HUES64 (cell line): ENCODE measurements at regions not wholly inside any gene's neighbourhood (a gene's known extent, or its start where the extent isn't known, plus 50 kb on each side); places are given as distances from the start of the nearest gene placed in this dataset.
"Not testable (repeated sequence)": the region's sequence is repeated elsewhere in the genome, so short reads cannot be mapped to it uniquely, and the experiment has no call there.

ENCODE experiments used
- H3K27ac ChIP-seq: 2 replicates; pipeline ENCODE4 v1.7.0; 2013; ENCODE audit warnings: low read depth, low read length, inconsistent platforms
- H3K27me3 ChIP-seq: 2 replicates; pipeline ENCODE4 v1.6.1; 2013; ENCODE audit warnings: mild to moderate bottlenecking, low read length; ENCODE audit not compliant: insufficient read depth
- H3K36me3 ChIP-seq: 2 replicates; pipeline ENCODE4 v1.6.1; 2013; ENCODE audit warnings: mild to moderate bottlenecking, low read length; ENCODE audit not compliant: insufficient read depth
- H3K4me1 ChIP-seq: 2 replicates; pipeline ENCODE4 v1.6.1; 2013; ENCODE audit warnings: mild to moderate bottlenecking, low read length, moderate library complexity; ENCODE audit not compliant: insufficient read depth
- H3K4me3 ChIP-seq: 2 replicates; pipeline ENCODE4 v1.5.1; 2013; ENCODE audit warnings: mild to moderate bottlenecking, low read length, moderate library complexity
- H3K9ac ChIP-seq: 2 replicates; pipeline ENCODE4 v1.6.1; 2013; ENCODE audit warnings: mild to moderate bottlenecking, low read depth, low read length
- H3K9me3 ChIP-seq: 2 replicates; pipeline ENCODE4 v1.6.1; 2013; ENCODE audit warnings: low read depth, low read length; ENCODE audit not compliant: insufficient read depth
- WGBS: fragments of 150-250, 120-280 bp; methylation state at CpG from one replicate; pipeline ENCODE4 v1.1.7; 2013; ENCODE audit warnings: missing lambda C conversion rate; 5-methylcytosine and 5-hydroxymethylcytosine counted together

DNA sequence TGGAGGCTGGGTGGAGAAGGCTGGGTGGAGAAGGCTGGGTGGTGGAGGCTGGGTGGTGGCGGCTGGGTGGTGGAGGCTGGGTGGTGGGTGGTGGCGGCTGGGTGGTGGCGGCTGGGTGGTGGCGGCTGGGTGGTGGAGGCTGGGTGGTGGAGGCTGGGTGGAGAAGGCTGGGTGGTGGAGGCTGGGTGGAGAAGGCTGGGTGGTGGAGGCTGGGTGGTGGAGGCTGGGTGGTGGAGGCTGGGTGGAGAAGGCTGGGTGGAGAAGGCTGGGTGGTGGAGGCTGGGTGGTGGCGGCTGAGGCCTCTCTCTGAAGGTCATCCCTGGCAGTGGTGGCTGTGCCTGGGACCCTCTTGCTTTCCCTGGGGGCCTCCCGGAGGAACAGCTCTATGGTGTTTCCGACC lies 91.5 kb upstream of the COL5A1 start:
- not testable (repeated sequence) for H3K27ac ChIP-seq, H3K4me1 ChIP-seq

DNA sequence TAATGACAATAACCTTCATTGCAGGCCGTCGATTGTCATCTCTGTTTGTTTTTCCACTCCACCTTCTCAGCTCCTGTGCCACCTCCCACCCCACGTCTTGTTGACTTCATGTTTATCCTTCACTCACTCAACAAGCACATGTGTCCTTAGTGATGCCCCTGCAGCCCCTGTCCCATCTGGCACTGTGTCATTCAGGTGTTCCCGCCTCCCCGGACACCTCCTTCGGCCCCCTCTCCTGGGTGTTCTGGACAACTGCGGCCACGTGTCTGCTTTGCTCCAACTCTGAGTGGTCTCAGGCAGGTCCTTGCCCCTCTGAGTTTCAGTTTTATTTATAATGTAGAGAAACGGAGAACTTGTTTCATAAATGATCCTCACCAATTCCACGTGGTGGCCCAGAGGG lies 91.0 kb upstream of the COL5A1 start:
- no peak overlapping the region for H3K4me3 ChIP-seq
- H3K9ac ChIP-seq: no peak overlapping the region
- no peak overlapping the region for H3K27ac ChIP-seq
- whole genome bisulfite sequencing: 89% methylated on average over 10 of the region's 10 CpGs
- H3K27me3 ChIP-seq: no peaks in the 10 kb centered on the region
- H3K36me3 ChIP-seq: no peaks in the 10 kb centered on the region
- H3K9me3 ChIP-seq: no peaks in the 10 kb centered on the region
- 0 out of 2 replicates have a peak, but pooled peaks cover 5% of the 10 kb centered on the region for H3K4me1 ChIP-seq

More for the DNA sequence above, 91.5 kb upstream of the COL5A1 start:
- H3K27me3 ChIP-seq, H3K36me3 ChIP-seq, H3K4me3 ChIP-seq, H3K9me3 ChIP-seq, H3K9ac ChIP-seq: not testable (repeated sequence)
- WGBS: 87% methylated on average over 3 of the region's 7 CpGs

DNA sequence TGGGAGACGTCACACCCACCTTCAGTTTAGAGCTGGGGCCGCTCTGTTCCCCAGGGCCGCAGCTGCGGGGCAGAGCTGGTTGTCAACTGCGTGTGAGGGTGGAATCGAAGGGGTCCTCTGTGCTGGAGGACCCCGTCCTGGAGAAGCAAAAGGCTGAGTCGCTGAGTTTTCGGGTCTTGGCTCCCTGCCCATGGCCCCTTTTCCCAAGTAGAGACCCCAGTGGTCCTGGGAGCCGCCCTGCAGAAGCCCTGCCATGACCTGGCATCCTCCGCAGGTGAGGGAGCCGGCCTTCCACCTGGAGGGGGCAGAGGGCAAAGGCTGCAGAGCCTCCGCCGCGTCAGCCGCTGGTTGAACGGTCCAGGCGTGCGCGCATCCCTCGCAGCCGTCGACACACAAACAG lies 90.4 kb upstream of the COL5A1 start:
- H3K4me3 ChIP-seq: no peak overlapping the region
- 96% methylated on average over 23 of the region's 23 CpGs for whole genome bisulfite sequencing
- H3K4me1 ChIP-seq: 0 out of 2 replicates have a peak, but pooled peaks cover 4% of the 10 kb centered on the region
- H3K36me3 ChIP-seq: no peaks in the 10 kb centered on the region
- no peaks in the 10 kb centered on the region for H3K27me3 ChIP-seq
- H3K9me3 ChIP-seq: no peaks in the 10 kb centered on the region
- H3K9ac ChIP-seq: no peak overlapping the region
- H3K27ac ChIP-seq: no peak overlapping the region

- H3K27ac ChIP-seq: no peak overlapping the region
- no peaks in the 10 kb centered on the region for H3K9me3 ChIP-seq
- H3K36me3 ChIP-seq: no peaks in the 10 kb centered on the region
- no peaks in the 10 kb centered on the region for H3K4me1 ChIP-seq
- H3K4me3 ChIP-seq: no peak overlapping the region
- WGBS: 76% methylated on average over 24 of the region's 24 CpGs
- no peak overlapping the region for H3K9ac ChIP-seq
- H3K27me3 ChIP-seq: no peaks in the 10 kb centered on the region
These were observed 89.8 kb upstream of the COL5A1 start for GRCh38 chr9:134551644-134552348.

DNA sequence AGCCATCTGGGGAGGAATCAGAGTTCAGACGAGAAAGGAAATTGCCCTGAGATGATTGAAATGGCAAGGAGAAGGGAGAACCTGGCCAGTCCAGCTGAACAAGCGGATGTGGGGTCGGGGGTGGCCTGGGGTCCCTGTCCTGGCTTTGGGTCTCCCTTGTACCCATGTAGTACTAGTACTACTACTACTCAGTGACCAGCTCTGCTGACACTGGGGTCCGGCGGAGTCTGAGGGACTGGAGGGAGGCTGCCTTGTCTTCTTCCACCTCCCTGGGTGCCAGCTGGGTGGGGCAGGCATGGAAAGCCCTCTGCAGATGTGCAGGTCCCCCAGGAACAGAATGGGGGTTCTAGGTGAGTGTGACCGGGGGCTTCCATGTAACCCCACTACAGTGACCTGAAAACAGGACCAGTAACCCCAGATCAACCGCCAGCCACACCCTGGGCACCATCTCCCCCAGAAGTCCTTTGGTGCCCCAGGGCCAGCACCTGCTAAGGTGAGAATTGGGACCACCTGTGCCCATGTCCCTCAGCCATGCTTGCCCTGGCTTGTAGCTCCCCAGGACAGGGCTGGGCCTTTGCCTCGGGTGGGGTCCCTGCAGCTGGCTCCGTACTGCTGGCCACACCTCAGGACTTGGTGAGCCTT lies 89.1 kb upstream of the COL5A1 start:
- no peaks in the 10 kb centered on the region for H3K9me3 ChIP-seq
- no peaks in the 10 kb centered on the region for H3K36me3 ChIP-seq
- no peak overlapping the region for H3K27ac ChIP-seq
- H3K9ac ChIP-seq: no peak overlapping the region
- H3K4me1 ChIP-seq: no peaks in the 10 kb centered on the region
- 76% methylated on average over 9 of the region's 9 CpGs for WGBS
- no peaks in the 10 kb centered on the region for H3K27me3 ChIP-seq
- H3K4me3 ChIP-seq: no peak overlapping the region

- no peak overlapping the region for H3K9ac ChIP-seq
- H3K4me1 ChIP-seq: no peaks in the 10 kb centered on the region
- no peaks in the 10 kb centered on the region for H3K36me3 ChIP-seq
- no peak overlapping the region for H3K27ac ChIP-seq
- H3K27me3 ChIP-seq: no peaks in the 10 kb centered on the region
- H3K9me3 ChIP-seq: no peaks in the 10 kb centered on the region
- H3K4me3 ChIP-seq: no peak overlapping the region
- WGBS: 75% methylated on average over 26 of the region's 26 CpGs
These were observed 88.3 kb upstream of the COL5A1 start for GRCh38 chr9:134553061-134553891.

DNA sequence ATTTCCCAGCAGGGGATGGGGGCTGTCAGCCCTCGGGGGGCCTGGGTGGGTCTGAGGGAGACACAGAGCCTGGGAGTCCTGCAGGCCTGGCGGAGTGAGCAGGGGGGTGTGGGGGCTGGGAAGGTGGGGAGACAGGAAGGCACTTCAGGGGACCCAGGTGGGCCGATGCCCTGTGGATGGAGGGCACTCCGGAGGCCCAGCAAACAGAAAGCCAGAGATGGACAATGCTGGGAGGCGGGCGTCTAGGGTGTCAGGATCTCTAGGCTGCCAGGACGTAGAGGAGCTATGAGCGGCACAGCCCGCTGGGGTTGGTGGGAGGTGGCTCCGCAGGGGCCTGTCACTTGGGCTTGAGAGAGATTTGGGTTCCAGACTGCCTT lies 87.6 kb upstream of the COL5A1 start:
- Histone ChIP-seq H3K4me1 (no peaks in the 10 kb centered on the region), H3K36me3 (no peaks in the 10 kb centered on the region), H3K9me3 (no peaks in the 10 kb centered on the region), H3K27me3 (no peaks in the 10 kb centered on the region), H3K4me3 (no peak overlapping the region), H3K27ac (no peak overlapping the region), H3K9ac (no peak overlapping the region)
- WGBS: 82% methylated on average over 10 of the region's 10 CpGs

GRCh38 chr9:134554373-134555093 lies 87.1 kb upstream of the COL5A1 start:
- Histone ChIP-seq H3K9ac (no peak overlapping the region), H3K36me3 (no peaks in the 10 kb centered on the region), H3K27ac (no peak overlapping the region), H3K9me3 (no peaks in the 10 kb centered on the region), H3K27me3 (no peaks in the 10 kb centered on the region), H3K4me1 (no peaks in the 10 kb centered on the region), H3K4me3 (no peak overlapping the region)
- WGBS: 82% methylated on average over 22 of the region's 22 CpGs

- Histone ChIP-seq H3K4me3 (no peak overlapping the region), H3K9ac (no peak overlapping the region), H3K4me1 (no peaks in the 10 kb centered on the region), H3K9me3 (no peaks in the 10 kb centered on the region), H3K27ac (no peak overlapping the region), H3K27me3 (no peaks in the 10 kb centered on the region), H3K36me3 (no peaks in the 10 kb centered on the region)
- whole genome bisulfite sequencing: 92% methylated on average over 9 of the region's 9 CpGs
These were observed 86.4 kb upstream of the COL5A1 start for GRCh38 chr9:134555094-134555650.

- H3K4me1 ChIP-seq: no peaks in the 10 kb centered on the region
- H3K9me3 ChIP-seq: no peaks in the 10 kb centered on the region
- WGBS: 95% methylated on average over 15 of the region's 15 CpGs
- H3K27me3 ChIP-seq: no peaks in the 10 kb centered on the region
- H3K27ac ChIP-seq: no peak overlapping the region
- no peaks in the 10 kb centered on the region for H3K36me3 ChIP-seq
- no peak overlapping the region for H3K4me3 ChIP-seq
- no peak overlapping the region for H3K9ac ChIP-seq
These were observed 85.0 kb upstream of the COL5A1 start for GRCh38 chr9:134556531-134557068.
